K562 (cell line): ENCODE measurements at regions not wholly inside any gene's neighbourhood (a gene's known extent, or its start where the extent isn't known, plus 50 kb on each side); places are given as distances from the start of the nearest gene placed in this dataset.

Source experiments
- ZNF318 ChIP-seq, 2 experiments: fragments of 450-650 bp; IDR thresholded peaks; 2 replicates each; pipeline ENCODE4 v1.6.1; 2016; ENCODE audit warnings: mild to moderate bottlenecking in 2 of 2, borderline replicate concordance in 1 of 2, low read depth in 1 of 2, moderate library complexity in 1 of 2

- TF ChIP-seq ZNF318 (IDR thresholded peaks at IDR 0.05; ENCODE audit: borderline replicate concordance in 1 of 2, low read depth in 1 of 2) = no peak
- TF ChIP-seq, all 486 proteins: peak for 0
Observed at GRCh38 chr12:125284087-125284486, 218.9 kb downstream of the AACS start (continued).
